Activated T-cell treated with anti-CD3 and anti-CD28 coated beads for 4 hours (primary cell): ENCODE measurements at regions not wholly inside any gene's neighbourhood (a gene's known extent, or its start where the extent isn't known, plus 50 kb on each side); places are given as distances from the start of the nearest gene placed in this dataset.

Source experiments
- DNase-seq: peaks from one replicate; pipeline ENCODE4 v3.0.0-alpha.2; 2020

DNA sequence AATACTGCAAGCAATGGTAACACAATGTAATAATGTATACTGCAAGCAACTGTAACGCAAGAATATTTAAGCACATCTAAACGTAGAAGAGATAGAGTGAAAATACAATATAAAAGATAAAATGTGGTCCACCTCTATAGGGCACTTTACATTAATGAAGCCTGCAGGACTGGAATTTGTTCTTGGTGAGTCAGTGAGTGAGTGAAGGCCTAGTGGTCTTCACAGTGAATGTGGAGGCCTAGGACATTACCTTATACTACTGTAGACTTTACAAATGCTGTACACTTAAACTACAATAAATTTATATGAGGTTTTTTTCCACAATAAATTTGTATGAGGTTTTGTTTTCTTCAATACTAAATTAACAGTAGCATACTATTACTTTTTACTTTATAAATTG, 287.4 kb upstream of the SNX7 start:
- DNase-seq, result no peak

DNA sequence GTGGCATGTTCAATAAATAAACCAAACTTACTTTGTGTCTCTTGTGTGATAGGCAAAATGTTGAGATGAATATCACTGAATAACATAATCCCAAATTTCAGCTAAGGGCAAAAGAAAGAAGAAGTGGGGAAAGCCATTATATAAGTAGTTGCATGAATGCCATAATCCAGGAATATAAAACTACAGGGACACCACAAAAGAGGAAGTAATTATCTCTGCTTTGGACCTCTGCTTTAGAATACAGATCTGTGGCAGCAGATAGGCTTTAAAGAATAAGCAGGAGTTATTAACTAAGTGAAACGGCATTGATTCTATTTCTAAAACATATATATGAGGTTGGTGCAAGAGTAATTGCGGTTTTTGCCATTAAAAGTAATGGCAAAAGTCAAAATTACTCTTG, 288.5 kb upstream of the SNX7 start:
- no peak for DNase-seq

DNA sequence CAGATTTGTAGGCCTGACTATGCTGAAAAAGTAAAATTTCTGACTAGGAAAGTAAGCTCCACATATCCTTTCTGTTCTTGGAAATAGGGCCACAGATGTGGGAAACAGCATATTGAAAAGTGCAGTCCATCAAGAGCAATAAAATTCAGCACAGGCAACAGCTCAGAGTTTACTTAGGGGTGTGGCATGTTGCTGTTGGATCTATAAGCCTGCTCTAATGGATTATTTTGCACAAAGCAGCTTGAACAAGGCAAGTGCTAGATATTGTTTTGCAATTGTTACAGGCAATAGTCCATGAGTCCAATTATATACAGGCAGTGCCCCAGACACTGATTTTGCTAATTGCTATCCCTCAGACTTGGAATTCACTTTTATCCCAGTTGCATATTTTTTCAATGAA, 289.8 kb upstream of the SNX7 start:
- DNase-seq, result no peak

DNA sequence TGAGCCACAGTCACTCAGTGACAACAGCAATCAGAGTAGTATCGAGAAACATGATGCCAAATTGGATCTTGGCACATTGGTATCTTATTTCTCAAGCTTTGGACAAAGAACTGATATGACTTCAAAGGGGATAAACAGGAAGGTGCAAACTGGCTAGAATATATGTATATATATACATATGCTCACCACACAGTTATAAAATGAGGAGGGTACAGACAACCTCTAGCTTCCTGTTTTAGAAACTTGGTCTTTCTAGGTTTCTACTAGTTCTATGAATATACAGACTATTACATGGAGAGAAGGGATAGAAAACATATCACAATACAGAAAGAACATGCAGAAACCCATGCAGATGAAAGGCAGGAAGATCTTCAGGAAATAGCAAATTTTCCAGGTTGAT, 292.1 kb upstream of the SNX7 start:
- no peak for DNase-seq

DNA sequence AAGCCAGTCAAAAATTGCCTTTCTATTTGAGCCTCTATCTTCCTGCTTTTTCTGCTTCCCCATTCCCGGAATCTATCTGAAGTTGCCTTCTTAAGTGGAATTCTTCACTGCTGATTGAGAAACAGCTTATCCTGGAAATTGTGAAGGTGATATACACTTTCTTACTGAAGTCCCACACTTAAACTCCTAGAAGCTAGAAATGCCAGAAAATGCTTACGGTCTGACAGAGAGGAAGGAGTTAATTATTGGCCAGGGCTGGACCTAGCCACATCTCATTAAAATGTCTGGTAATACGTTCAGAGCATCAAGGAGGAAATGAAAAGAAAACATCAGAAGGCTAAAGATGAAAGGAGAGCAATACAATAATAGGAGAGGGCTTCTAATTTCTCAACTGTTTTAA, 292.5 kb upstream of the SNX7 start:
- DNase-seq, result no peak

DNA sequence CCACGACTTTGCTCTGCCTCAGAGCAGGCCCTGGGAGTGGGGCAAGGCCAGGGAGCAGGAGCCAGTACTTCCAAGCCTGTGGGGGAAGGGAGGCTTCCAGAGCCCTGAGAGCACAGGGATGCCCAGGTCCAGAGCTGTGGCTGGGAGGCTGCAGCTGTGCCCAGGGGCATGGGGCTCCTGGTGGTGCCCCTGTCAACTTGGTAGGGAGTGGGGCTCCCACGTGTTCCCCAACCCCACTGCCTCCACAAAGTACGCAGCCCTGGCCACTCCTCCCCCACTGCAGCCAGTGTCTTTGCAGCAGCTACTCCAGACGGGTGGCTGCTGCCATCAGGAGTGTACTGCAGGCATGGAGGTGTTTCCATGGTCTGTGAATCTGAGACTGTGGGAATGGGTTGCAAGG, 294.1 kb upstream of the SNX7 start:
- no peak for DNase-seq

DNA sequence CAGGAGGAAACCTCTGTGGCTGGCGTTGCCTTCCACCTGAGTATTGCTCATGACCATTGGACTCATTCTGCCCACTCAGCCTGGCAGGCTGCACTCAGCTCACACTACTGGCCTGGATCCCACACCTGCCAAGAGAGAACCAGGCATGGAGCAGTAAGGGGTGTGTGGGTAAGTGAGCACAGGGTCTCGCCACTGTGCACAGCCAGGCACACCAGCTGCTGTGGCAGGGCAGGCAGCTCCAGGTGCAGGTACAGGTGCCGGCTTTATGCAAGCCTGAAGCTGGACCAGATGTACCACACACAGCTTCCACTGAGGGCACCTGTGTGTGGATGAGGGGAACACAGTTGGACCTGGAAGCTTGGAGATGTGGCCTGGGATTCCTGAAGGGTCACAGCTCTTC, 295.2 kb upstream of the SNX7 start:
- DNase-seq, result no peak

DNA sequence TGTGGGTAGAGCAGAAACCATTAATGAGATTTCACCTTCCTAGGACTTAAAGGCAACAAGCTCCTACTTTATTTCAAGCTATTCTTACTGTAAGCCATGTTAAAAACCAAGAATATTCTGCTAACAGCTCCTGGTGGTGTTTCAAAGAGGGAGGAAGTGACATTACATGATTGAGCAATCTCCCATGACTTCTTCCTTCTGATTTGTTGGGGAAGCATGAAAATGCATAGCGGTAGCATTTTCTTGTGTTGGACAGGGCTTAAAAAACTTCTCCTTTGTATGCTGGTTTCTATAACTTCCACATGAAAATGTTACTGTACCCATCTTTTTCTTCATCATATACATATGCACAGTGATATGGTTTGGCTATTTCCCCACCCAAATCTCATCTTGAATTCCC, 297.0 kb upstream of the SNX7 start:
- DNase-seq, result no peak

DNA sequence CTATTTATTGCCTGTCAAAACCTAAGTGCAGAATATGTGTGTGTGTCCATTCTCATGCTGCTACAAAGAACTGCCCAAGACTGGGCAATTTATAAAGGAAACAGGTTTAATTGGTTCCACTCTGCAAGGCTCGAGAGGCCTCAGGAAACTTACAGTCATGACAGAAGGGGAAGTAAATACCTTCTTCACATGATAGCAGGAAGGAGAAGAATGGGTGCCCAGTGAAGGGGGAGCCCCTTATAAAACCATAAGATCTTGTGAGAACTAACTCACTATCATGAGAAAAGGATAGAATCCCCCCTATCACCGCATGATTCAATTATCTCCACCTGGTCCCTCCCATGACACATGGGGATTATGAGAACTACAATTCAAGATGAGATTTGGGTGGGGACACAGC, 300.7 kb upstream of the SNX7 start:
- no peak for DNase-seq

DNA sequence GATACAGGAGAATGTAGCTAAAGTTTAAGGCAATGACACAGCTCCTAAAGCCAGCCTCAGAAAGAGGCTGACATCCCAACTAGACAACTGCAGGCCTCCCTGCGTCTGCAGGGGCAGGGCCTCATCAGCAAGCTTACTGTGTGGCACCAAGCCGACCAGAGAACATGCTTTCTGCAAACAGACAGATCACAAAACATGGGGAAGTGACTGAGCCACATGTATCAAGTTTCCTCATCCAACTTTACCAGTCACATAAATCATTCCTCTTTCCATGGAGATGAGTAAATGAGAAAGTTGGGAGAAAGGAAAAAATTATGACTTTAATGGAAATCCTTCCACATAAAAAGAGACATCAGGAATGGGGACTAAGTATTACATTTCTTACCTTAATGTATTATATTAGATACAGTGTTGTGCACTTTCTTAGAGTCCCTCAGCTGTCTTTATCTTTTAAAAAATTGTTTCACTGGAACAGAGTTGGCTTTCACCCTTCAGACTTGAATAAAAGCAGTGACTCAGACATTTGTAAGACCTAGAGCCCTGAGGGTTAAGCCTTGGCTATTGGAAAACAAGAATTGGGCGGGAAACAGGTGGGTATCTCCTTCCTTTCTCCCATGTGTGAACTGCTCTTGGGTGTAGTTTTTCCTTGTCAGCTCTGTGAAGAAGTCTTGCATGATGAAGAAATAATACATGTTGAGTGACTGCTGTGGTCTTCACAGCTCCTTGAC, 305.7 kb upstream of the SNX7 start:
- no peak for DNase-seq

DNA sequence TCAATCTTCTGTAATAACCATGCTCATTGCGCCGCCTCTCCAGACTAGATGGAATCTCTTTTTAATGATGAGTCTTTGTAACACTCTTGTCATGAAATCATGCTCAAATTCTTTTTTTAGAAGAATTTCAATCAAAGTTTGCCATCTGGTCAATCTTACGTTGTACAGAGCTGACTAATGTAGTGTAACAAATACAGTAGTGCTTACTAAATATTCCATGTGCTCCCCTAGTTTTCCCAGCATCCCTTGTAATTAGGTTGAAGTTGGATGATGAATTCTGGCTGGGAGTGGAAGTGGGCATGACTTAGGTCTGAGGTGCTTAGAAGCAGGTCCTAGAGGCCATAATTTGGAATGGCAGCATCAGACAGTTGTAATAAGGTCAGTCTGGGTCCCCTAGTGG, 309.1 kb upstream of the SNX7 start:
- no peak for DNase-seq

DNA sequence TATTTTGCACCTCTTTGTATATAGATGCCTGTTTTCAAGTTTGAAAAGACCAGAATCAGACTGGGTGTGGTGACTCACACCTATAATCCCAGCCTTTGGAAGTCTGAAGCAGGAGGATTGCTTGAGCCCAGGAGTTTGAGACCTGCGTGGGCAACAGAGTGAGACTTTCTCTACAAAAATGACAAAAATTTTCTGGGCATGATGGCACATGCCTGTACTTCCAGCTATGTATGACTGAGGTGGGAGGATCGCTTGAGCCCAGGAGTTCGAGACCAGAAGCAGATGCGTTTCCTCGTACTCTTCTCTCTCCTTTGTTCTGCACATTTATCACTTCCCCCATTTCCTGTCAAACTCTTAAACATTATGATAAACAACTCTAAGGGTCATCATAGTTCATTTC, 310.0 kb upstream of the SNX7 start:
- DNase-seq, result no peak

DNA sequence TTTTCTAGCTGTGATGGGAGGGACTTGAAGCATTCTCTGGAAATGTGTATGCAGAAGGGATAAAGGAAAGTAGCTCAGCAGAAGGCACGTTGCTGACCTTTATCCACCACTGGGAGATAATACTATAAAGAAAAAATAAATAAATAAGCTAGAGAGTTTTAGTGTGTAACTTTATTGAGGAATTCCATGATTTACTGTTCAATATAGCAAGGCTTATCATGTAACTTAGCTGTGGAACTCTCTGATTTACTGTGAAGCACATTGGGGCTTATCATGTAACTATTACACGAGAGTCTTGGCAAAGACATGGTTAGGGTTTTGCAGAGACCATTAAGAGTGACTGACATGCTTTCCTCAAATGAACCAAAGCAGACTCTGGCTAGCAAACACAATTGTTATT, 316.1 kb upstream of the SNX7 start:
- no peak for DNase-seq

DNA sequence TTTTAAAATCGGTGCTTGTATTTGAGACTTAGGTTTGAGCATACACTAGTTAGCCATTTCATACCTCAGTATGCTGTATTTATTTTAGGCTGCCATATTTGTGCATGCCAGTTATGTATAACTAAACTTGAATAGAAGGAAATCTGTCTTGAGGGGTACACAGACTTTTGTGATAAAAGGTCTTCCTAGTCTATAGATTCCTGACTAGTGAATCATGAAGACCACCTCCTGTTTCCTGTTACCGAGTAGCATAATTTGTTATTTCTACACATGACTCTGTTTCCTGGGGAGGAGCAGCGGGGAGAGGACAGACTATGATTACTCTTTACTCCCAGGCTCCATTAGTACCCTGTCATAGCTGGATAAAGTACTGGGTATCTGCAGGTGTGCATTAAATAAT, 316.8 kb upstream of the SNX7 start:
- DNase-seq, result no peak

DNA sequence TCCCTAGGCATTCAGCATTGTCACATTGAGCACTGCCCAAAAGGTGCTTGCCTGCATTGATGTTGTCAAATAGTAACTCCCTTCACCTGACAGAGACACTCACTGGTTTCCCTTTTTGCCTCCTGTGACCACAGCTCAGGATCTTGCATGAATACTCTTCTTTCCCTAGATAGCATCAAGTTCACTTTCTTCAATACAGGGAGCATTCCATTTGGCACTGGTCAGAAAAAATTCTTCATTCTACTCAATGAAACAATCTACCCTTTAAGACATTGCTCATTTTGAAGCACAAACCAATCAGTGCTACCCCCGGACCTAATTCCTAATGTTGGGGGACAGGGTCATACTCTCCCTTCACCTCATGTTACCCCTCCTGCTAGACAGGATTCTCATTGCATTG, 319.0 kb upstream of the SNX7 start:
- DNase-seq, result no peak

DNA sequence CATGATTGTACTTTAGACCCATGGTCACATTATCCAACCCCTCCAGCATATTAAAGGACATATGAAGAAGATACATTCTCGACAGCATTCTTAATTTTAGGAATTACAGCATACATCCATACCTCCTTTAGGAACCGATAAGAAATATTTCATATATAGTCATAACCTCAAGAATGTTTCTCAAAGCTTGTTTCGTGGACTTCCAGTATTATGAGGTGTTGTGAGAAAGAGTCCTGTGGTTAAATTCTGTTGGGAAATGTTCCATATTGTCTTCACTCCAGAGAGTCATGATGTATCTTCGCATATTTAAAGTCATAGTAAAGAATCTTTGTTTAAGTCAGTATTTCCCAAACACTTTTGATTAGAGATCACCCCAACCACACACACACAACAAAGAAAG, 321.0 kb upstream of the SNX7 start:
- DNase-seq, result no peak

DNA sequence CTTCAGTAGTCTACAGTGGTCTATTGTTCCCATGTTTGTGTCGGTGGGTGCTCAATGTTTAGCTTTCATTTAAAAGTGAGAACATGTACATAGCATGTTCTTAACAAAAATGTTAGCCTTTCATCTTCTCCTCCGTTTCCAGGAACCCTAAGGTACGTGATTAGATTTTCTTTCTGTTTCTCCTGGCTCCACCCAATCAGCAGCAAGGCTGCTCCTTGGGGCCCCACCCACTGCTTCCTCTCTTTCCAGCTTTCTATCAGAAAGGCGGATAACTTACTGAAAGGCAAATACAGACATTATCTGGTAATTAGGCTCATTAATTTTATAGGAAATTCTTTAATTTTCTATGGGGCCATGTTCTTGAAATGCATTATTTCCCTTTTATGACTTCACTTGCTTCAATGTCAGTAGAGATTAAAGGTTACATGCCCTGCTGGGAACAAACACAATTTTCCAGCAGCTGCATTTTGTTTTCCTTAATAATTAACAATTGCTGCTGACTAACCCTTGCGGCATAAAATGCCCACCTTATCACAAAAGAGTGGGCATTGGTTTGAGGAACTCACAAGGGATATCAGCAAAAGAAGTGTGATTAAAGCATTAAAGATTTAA, 324.9 kb upstream of the SNX7 start:
- no peak for DNase-seq

DNA sequence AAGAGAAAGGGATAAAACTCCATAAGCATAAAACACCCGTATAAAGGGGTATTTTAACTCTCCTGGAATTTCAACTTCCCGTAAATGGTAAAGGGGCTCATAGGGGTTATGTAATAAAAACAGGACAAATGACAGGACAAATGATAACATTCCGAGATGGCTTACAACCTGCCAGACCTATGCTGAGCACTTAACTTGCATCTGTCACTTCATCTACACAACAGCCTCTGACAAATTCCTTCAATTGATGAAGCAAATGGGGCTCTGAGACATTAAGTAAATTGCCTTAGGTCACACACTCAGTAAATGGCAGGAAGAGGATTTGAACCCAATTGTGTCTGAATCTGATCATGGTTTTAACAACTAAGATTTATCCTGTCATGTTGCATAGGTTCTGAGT, 327.6 kb upstream of the SNX7 start:
- DNase-seq, result no peak

DNA sequence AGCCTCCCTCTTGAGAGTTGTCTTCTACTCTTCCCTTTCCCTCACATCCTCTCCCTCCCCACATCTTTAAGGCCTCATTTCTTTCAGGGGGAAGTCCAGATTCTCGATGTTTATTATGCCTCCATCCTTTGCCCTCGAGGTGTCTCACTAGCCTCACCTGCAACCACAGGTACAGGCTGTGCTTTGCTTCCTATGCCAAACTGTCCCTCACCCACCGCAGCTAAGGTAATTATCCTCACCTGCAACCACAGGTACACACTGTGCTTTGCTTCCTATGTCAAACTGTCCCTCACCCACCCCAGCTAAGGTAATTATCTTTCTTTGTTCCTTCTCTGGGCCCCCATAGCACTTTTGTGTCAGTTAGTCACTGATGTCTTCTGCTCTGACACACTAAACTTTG, 328.1 kb upstream of the SNX7 start:
- DNase-seq, result no peak

DNA sequence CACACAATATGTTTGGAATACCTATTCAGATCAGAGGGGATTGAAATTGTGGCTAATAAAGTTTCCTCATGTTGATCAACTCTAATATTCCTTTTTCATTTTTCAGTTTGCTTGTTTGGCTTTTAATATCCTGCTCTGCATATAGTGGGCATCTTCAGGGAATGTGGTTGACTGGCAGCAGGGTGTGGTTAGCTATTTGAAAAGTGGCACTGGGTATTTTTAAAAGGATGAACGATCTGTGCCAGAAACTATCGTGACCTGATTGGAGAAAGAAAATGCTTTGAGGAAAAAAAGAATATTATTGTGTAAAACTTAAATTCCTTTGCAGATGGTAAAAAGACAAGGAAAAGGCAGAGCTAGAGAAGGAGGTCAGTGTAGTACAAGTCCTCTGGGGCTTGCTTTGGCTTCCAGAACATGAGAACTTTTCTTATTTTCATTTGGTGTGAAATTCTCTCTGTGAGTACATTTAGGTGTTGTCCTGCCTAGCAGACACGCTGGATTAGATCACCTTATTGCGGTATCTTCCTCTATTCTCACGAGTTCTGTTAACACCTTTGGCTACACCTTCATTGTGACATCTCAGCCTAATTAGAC, 329.7 kb upstream of the SNX7 start:
- DNase-seq, result no peak

DNA sequence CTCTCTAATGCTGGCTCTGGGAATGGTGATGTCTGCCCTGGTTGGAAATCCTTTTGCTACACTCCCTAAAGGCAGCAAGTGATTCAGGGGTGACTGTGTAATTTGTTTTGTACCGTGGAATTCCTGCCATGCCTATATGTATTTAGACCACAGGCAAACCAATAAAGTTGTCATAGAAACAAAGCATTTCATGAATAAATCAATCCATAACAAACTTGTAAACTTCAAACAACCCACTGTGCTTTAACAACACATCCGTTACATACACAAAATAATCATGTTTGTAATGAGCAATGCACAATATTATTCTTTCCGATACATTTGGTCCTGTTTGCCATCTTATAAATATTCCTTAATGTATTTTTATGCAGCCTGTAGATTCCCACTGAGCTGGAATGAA, 330.3 kb upstream of the SNX7 start:
- no peak for DNase-seq

DNA sequence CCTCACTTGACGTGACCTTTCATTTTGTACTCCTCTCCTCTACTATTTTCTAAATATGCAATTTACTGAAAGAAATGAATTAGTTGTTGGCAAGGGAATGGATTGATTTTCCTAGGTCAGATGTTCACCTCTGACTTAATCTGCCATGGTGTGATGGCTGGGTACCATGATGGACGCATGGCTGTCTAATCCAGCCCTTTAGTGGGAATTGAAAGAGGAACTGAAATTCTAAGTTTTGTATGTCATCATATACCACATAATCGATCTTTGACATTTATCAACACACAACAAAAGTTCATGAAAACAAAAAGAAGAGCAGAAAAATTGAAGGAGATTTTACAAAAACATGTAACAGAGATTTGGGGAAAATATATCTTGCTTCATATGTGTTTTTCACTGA, 331.3 kb upstream of the SNX7 start:
- no peak for DNase-seq

DNA sequence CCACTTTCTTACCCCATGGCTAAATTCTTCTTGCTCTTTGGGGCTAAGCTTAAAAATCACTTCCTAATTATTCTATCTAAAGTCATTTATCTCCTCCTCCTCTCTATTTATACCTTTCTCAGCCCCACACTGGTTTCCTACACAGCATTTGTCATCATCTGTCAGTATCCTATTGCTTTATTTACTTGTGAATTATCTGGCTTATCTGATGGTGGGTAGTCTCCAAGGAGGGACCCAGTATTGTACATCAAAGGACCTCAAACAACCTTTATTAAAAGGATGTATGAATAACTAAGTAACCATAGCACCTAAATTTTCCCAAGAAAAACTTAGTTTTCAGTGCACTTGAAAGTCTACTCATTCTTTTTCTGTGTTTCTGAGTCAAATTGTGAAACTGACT, 332.7 kb upstream of the SNX7 start:
- no peak for DNase-seq

DNA sequence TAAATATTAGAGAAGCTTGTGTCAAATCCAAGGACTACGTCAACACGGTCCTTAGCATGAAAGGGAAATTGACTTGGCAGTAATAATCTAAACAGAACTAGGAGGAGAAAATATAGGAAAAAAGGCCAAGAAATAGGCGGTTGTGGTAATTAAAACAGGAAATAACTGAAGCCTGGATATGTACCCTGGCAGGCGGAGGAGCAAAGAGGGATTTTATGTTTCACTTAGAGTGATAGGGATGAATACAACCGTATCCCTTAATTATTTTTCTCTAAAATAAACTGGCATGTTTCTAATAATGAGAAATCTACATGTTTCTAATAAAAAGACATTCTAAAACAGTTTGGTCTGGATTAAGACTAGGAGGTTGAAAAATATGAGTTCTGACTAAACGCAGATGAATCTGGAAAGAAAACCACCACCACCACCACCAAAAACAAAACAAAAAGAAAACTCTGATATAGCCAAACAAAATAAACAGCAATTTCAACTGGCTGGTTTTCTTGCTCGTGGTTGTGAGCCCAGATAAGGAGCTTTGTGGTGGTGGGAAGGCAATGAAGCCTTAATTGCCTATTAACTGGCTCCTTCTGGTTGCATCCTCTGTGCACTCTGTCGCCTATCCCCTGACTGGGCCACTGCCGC, 334.2 kb upstream of the SNX7 start:
- DNase-seq, result no peak
